ENCODE measurements at regions not wholly inside any gene's neighbourhood (a gene's known extent, or its start where the extent isn't known, plus 50 kb on each side); places are given as distances from the start of the nearest gene placed in this dataset.

DNA sequence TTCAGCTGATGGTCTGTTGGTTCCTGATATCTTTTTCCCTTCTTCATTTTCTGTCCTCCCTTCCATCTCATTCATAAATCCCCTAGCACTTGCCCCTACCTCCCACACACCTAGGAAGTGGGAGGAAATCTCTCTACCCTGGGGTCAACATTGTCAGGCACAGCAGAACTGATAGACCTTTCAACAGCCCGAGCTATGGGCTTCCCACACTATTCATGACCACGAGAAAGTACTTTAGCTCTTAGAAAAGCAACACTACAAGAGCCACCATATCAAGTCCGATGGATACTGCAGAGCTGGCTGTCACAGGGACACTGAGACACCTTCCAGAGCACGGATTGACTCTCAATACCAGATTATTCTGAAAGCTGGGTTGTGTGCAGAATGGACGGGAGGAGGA is 180.6 kb upstream of the NEBL start:
- TF ChIP-seq, protein P1, sequence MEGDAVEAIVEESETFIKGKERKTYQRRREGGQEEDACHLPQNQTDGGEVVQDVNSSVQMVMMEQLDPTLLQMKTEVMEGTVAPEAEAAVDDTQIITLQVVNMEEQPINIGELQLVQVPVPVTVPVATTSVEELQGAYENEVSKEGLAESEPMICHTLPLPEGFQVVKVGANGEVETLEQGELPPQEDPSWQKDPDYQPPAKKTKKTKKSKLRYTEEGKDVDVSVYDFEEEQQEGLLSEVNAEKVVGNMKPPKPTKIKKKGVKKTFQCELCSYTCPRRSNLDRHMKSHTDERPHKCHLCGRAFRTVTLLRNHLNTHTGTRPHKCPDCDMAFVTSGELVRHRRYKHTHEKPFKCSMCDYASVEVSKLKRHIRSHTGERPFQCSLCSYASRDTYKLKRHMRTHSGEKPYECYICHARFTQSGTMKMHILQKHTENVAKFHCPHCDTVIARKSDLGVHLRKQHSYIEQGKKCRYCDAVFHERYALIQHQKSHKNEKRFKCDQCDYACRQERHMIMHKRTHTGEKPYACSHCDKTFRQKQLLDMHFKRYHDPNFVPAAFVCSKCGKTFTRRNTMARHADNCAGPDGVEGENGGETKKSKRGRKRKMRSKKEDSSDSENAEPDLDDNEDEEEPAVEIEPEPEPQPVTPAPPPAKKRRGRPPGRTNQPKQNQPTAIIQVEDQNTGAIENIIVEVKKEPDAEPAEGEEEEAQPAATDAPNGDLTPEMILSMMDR (IDR thresholded peaks at IDR 0.05; ENCODE audit: borderline replicate concordance, insufficient read depth, low read depth, low read length): no peak
- H3K4me3 ChIP-seq (ENCODE audit: low read depth, low read length): no peak overlapping the region

DNA sequence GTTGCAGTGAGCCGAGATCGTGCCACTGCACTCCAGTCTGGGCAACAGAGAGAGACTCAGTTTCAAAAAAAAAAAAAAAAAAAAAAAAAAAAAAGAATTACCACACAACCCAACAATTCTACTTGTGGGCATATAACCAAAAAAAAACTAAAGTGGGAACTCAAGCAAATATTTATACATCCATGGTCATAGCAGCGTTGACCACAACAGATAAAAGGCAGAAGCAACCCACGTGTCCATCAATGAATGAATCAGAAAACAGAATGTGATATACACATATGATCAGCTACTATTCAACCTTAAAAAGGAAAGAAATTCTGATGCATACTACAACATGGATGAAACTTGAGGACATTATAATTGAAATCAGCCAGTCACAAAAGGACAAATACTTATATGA is 179.3 kb upstream of the NEBL start:
- TF ChIP-seq, protein P1 (IDR thresholded peaks at IDR 0.05; ENCODE audit: borderline replicate concordance, insufficient read depth, low read depth, low read length): no peak

DNA sequence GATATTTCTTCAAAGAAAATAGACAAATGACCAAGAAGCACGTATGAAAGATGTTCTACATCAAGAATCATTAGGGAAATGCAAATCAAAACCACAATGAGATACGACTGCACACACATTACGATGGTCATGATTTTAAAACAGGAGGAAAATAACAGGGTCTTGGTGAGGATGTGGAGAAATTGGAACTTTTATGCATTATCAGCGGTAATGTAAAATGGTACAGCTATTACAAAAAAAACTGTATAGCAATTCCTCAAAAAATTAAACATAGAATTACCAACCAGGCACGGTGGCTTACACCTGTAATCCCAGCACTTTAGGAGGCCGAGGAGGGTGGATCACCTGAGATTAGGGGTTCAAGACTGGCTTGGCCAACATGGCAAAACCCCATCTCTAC is 178.8 kb upstream of the NEBL start:
- TF ChIP-seq, protein P1 (IDR thresholded peaks at IDR 0.05; ENCODE audit: borderline replicate concordance, insufficient read depth, low read depth, low read length): no peak
- no peak overlapping the region for H3K4me3 ChIP-seq (ENCODE audit: low read depth, low read length)

More for the DNA sequence above, 179.3 kb upstream of the NEBL start:
- no peak overlapping the region for H3K4me3 ChIP-seq (ENCODE audit: low read depth, low read length)

DNA sequence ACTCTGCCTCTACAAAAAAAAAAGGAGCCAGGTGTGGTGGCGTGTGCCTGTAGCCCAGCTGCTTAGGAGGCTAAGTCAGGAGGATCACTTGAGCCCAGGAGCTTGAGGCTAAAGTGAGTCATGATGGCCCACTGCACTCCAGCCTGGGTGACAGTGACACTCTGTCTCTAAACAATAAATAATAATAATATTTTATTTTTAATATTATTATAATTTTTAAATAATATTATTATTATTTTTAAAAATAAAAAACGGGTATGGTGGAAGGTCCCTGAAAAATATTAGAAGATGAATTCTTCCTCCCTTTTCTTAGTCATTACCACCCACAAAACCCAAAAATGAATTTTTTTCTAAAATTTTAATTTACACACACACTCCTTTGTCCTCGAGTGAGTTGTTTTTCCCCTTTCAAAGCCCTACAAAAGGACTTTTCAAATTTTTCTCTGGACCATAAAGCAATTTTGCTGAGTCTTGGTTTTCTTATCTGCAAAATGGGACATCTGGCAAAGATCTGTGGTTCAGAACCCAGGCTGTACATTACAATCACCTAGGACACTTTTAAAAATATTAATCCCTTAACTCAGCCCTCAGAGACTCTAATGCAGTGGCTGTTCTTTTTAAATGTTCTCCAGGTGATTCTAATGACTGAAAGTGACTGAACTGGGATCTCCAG is 174.0 kb upstream of the NEBL start:
- H3K4me3 ChIP-seq (ENCODE audit: low read depth, low read length): no peak overlapping the region
- TF ChIP-seq, protein P1 (IDR thresholded peaks at IDR 0.05; ENCODE audit: borderline replicate concordance, insufficient read depth, low read depth, low read length): no peak

DNA sequence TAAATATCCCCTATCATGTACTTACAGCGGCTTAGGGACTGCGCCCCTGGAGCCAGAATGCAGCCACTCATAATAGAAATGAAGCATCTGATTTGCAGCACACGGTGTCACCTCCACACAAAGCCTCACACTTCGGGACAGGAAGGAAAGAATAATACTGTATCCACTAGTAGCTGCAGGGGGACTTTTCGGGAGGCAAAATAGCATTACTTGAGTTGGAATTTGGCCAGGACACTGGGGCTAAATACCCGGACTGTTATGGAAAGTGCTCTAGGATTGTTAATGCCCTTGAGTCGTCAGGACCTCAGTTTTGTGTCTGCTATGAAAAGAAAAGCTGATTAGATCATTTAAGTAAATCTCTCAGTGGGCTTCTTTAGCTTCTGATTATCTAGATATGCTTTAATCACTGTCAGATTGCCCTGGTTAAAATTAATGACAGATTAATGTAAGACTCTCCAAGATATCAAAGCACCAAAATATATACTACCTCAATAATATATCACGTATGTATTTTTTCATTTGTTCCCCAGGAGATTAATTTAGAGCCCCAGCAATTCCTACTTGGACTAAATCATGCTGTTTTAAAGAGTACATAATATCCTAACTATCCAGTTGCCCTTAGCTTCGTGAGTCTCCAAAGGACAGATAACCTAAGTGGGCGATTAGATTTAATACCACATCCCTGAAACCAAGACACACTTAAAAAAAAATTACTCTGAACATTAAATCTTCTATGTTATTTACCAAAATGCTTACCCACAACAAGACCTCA is 173.0 kb upstream of the NEBL start:
- TF ChIP-seq, protein P1 (IDR thresholded peaks at IDR 0.05; ENCODE audit: borderline replicate concordance, insufficient read depth, low read depth, low read length): no peak
- H3K4me3 ChIP-seq (ENCODE audit: low read depth, low read length): no peak overlapping the region

DNA sequence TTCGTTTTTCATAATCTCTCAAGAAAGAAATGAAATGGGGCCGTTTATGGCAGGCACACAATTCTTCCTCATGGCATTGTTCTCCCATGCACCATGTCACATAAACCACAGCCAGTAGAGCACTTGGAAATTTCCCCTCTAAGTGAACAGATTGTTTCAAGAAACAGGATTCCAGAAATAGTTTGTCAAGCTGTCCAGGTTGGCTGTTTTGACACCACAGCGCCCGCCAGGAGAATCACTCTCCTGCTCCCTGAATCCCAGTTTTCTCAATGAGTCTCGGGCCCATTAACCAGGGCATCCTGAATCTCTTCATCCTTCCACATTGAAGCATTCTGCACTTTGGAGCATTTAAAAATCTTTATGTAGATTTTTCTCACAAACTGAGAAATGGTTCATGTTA is 172.2 kb upstream of the NEBL start:
- no peak overlapping the region for H3K4me3 ChIP-seq (ENCODE audit: low read depth, low read length)
- TF ChIP-seq, protein P1 (IDR thresholded peaks at IDR 0.05; ENCODE audit: borderline replicate concordance, insufficient read depth, low read depth, low read length): no peak

Data from GM12875 (cell line).